Right lobe of liver (tissue), 6 donors: ENCODE measurements at regions not wholly inside any gene's neighbourhood (a gene's known extent, or its start where the extent isn't known, plus 50 kb on each side); places are given as distances from the start of the nearest gene placed in this dataset.

Experiments
- ATAC-seq, 4 donors: fragments of 200-7000 bp; cut with Tn5 transposase; one replicate each; pipeline ENCODE4 v1.9.1; 2020; ENCODE audit warnings: mild to moderate bottlenecking in 4 of 4, moderate library complexity in 4 of 4
- DNase-seq, 3 donors: peaks; one replicate each; pipeline ENCODE4 v3.0.0-alpha.2; 2020
- H3K27ac ChIP-seq, 3 donors: fragments of 200-600 bp; one replicate each; pipeline ENCODE4 v1.8.0; 2022
- H3K27me3 ChIP-seq, 2 donors: fragments of 200-600 bp; one replicate each; pipeline ENCODE4 v1.8.0; 2022
- H3K36me3 ChIP-seq, 4 donors: fragments of 200-600 bp; sonication (generic) in 1 of 4; one replicate each; pipeline versions ENCODE4 v1.5.1 to v1.8.0; 2017 to 2022; ENCODE audit warnings: control low read depth in 1 of 4
- H3K4me1 ChIP-seq, 4 donors: fragments of 200-600 bp; sonication (generic) in 1 of 4; one replicate each; pipeline versions ENCODE4 v1.5.1 to v1.8.0; 2017 to 2022; ENCODE audit warnings: control low read depth in 1 of 4
- H3K4me3 ChIP-seq, 3 donors: fragments of 200-600 bp; one replicate each; pipeline ENCODE4 v1.8.0; 2022
- H3K9me3 ChIP-seq, 4 donors: fragments of 200-600 bp; sonication (generic) in 1 of 4; one replicate each; pipeline versions ENCODE4 v1.5.1 to v1.8.0; 2017 to 2022; ENCODE audit warnings: control low read depth in 1 of 4
- CTCF ChIP-seq, 4 donors: fragments of 200-600 bp in 3 of 4; fragments of 450-650 bp in 1 of 4; IDR thresholded peaks; one replicate each; pipeline versions ENCODE4 v1.5.1 to v1.8.0; 2016 to 2022; ENCODE audit warnings: antibody characterized with exemption in 4 of 4, mild to moderate bottlenecking in 2 of 4
- POLR2A ChIP-seq: fragments of 450-650 bp; IDR thresholded peaks from one replicate; pipeline ENCODE4 v1.6.1; 2017; ENCODE audit warnings: antibody characterized with exemption, mild to moderate bottlenecking
- WGBS: methylation state at CpG from one replicate; pipeline ENCODE4 v1.1.6; 2018; ENCODE audit warnings: low coverage, low lambda C conversion rate; ENCODE audit not compliant: insufficient coverage; ENCODE audit errors: missing lambda C conversion rate; 5-methylcytosine and 5-hydroxymethylcytosine counted together
- intact Hi-C, 2 donors: fragments of 100-400 bp; cut with DNase I; formaldehyde crosslinking; loops; one replicate each; pipeline versions ENCODE4 v1.11.2 to v1.14.1; 2022
- donor health status: DM: no; HTN: yes; CAD: no.
- donor health status: DM: no; HTN: no; CAD: no.
- donor health status: DM: no; HTN: no; CAD: no.
- donor health status: DM: no; HTN: yes; CAD: no.
- donor health status: DM: no; HTN: yes; CAD: no.

- ATAC-seq (no peak), DNase-seq (peak in 2 of 3 donors; percentile 27 to 39)
- 83% methylated on average over 3 of the region's 9 CpGs for WGBS
- Histone ChIP-seq H3K4me1 (no peaks in the 10 kb centered on the region), H3K36me3 (no peaks in the 10 kb centered on the region), H3K27ac (no peak overlapping the region), H3K9me3 (no peaks in the 10 kb centered on the region), H3K4me3 (no peak overlapping the region), H3K27me3 (no peaks in the 10 kb centered on the region)
- TF ChIP-seq CTCF (IDR thresholded peaks at IDR 0.05) (no peak), POLR2A (no peak)
- intact Hi-C loops = no loop called here
Measured at GRCh38 chr6:43936476-43936875, 166.5 kb downstream of the VEGFA start.

- no peak overlapping the region for H3K4me3 ChIP-seq
- no peak for ATAC-seq
- no peak for TF ChIP-seq POLR2A
- no peak for TF ChIP-seq CTCF (IDR thresholded peaks at IDR 0.05)
- intact Hi-C loops = no loop called here
- whole genome bisulfite sequencing = 71% methylated on average over 1 of the region's 4 CpGs
- H3K4me1 ChIP-seq = no peaks in the 10 kb centered on the region
- peak in 1 of 3 donors; percentile 22 for DNase-seq
- H3K27me3 ChIP-seq = no peaks in the 10 kb centered on the region
- no peak overlapping the region for H3K27ac ChIP-seq
- H3K36me3 ChIP-seq = no peaks in the 10 kb centered on the region
- no peaks in the 10 kb centered on the region for H3K9me3 ChIP-seq
Measured at GRCh38 chr6:43935921-43936439, 166.0 kb downstream of the VEGFA start.

- no peak overlapping the region for H3K27ac ChIP-seq
- peak in 3 of 4 donors; percentile 63 to 84 (median 77) for ATAC-seq
- TF ChIP-seq POLR2A = no peak
- TF ChIP-seq CTCF (IDR thresholded peaks at IDR 0.05) = no peak
- 62% methylated on average over 5 of the region's 9 CpGs for WGBS
- no peaks in the 10 kb centered on the region for H3K27me3 ChIP-seq
- H3K36me3 ChIP-seq = no peaks in the 10 kb centered on the region
- intact Hi-C loops = no loop called here
- H3K4me1 ChIP-seq = no peaks in the 10 kb centered on the region
- H3K4me3 ChIP-seq = no peak overlapping the region
- H3K9me3 ChIP-seq = no peaks in the 10 kb centered on the region
- DNase-seq = peak in 2 of 3 donors; percentile 62 to 64
Measured at GRCh38 chr6:43934803-43935602, 165.0 kb downstream of the VEGFA start.

- ATAC-seq = no peak
- no peaks in the 10 kb centered on the region for H3K27me3 ChIP-seq
- H3K27ac ChIP-seq = no peak overlapping the region
- 71% methylated on average over 1 of the region's 4 CpGs for WGBS
- H3K36me3 ChIP-seq = no peaks in the 10 kb centered on the region
- intact Hi-C loops = no loop called here
- TF ChIP-seq CTCF (IDR thresholded peaks at IDR 0.05) (no peak), POLR2A (no peak)
- no peak overlapping the region for H3K4me3 ChIP-seq
- H3K4me1 ChIP-seq = no peaks in the 10 kb centered on the region
- peak in 1 of 3 donors; percentile 20 for DNase-seq
- no peaks in the 10 kb centered on the region for H3K9me3 ChIP-seq
Measured at GRCh38 chr6:43934183-43934802, 164.3 kb downstream of the VEGFA start.
